DOHH2 (cell line): ENCODE measurements at regions not wholly inside any gene's neighbourhood (a gene's known extent, or its start where the extent isn't known, plus 50 kb on each side); places are given as distances from the start of the nearest gene placed in this dataset.

Source experiments
- CTCF ChIP-seq: fragments of 200-600 bp; sonication (generic); IDR thresholded peaks from one replicate; pipeline ENCODE4 v1.5.1; 2014; ENCODE audit warnings: antibody characterized with exemption, mild to moderate bottlenecking, low read depth, low read length; ENCODE audit not compliant: poor library complexity, severe bottlenecking
- EZH2phosphoT487 ChIP-seq: fragments of 200-600 bp; sonication (generic); IDR thresholded peaks from 2 replicates; pipeline ENCODE4 v1.6.1; 2017; ENCODE audit warnings: borderline replicate concordance, mild to moderate bottlenecking, antibody characterized with exemption, low read length, moderate library complexity, mixed read lengths

DNA sequence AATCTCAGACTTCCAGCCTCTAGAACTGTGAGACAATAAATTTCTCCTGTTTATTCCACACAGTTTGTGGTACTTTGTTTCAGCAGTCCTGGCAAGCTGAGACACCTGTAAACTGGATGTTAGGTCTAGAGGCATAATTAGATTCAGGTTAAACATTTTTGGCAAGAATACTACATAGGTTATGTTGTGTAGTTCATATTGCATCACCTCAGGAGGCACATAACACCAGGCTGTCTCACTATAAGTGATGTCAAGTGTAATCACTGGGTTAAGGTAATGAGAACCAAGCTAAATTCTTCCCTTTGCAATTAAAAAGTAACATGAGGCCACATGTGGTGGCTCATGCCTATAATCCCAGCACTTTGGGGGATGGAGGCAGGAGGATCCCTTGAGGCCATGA, 214.2 kb downstream of the ZNF674 start:
- TF ChIP-seq CTCF (no peak), EZH2phosphoT487 (no peak)
